Adrenal gland (tissue), 9 donors: ENCODE measurements at regions not wholly inside any gene's neighbourhood (a gene's known extent, or its start where the extent isn't known, plus 50 kb on each side); places are given as distances from the start of the nearest gene placed in this dataset.

Experiments
- DNase-seq, 7 donors: peaks; one replicate each; pipeline ENCODE4 v3.0.0-alpha.2; 2019 to 2020
- H3K27ac ChIP-seq, 5 donors: fragments of 200-600 bp; sonication (generic) in 4 of 5; 1 replicate in 3 of 5; 2 replicates in 2 of 5; pipeline versions ENCODE4 v1.5.1 to v1.8.0; 2016 to 2020; ENCODE audit warnings: mild to moderate bottlenecking in 1 of 5
- H3K27me3 ChIP-seq: fragments of 200-600 bp; 2 replicates; pipeline ENCODE4 v1.8.0; 2021
- H3K36me3 ChIP-seq, 2 donors: fragments of 200-600 bp; replicated peaks in 1 of 2; 1 replicate in 1 of 2; 2 replicates in 1 of 2; pipeline versions ENCODE4 v1.5.1 to v1.8.0; 2018 to 2022
- H3K4me1 ChIP-seq, 2 donors: fragments of 200-600 bp; replicated peaks in 1 of 2; 1 replicate in 1 of 2; 2 replicates in 1 of 2; pipeline versions ENCODE4 v1.5.1 to v1.8.0; 2018 to 2021
- H3K4me3 ChIP-seq, 4 donors: fragments of 200-600 bp; sonication (generic) in 3 of 4; one replicate each; pipeline ENCODE4 v1.5.1; 2016 to 2018
- H3K9me3 ChIP-seq, 3 donors: fragments of 200-600 bp; sonication (generic) in 1 of 3; replicated peaks in 1 of 3; 1 replicate in 2 of 3; 2 replicates in 1 of 3; pipeline versions ENCODE4 v1.5.1 to v1.8.0; 2016 to 2021
- CTCF ChIP-seq, 6 experiments: fragments of 450-650 bp in 4 of 6; fragments of 200-600 bp in 2 of 6; sonication (generic) in 1 of 6; IDR thresholded peaks; 1 replicate in 5 of 6; 2 replicates in 1 of 6; pipeline versions ENCODE4 v1.5.1 to v1.8.0; 2016 to 2021; ENCODE audit warnings: antibody characterized with exemption in 6 of 6, mild to moderate bottlenecking in 2 of 6, moderate library complexity in 1 of 6
- POLR2A ChIP-seq, 2 donors: fragments of 450-650 bp; IDR thresholded peaks; one replicate each; pipeline ENCODE4 v1.6.1; 2017; ENCODE audit warnings: antibody characterized with exemption in 2 of 2, mild to moderate bottlenecking in 2 of 2, moderate library complexity in 1 of 2
- WGBS, 4 donors: extraction: QIAGEN DNeasy Blood & Tissue Kit in 2 of 4; methylation state at CpG; one replicate each; pipeline versions ENCODE4 v1.1.5 to v1.1.7; 2013 to 2017; 5-methylcytosine and 5-hydroxymethylcytosine counted together
- intact Hi-C, 2 donors: fragments of 100-400 bp; cut with DNase I; formaldehyde crosslinking; loops; one replicate each; pipeline versions ENCODE4 v1.14.1 to v1.15.0; 2022 to 2023
- donor health status: healthy with polysubstance abuse.
- donor health status: Bipolar disorder and iron deficiency.
- donor health status: DM: yes; HTN: yes; CAD: no.
- donor health status: DM: no; HTN: no; CAD: no.
- donor health status: DM: no; HTN: no; CAD: no.

- no peaks in the 10 kb centered on the region for H3K4me1 ChIP-seq
- WGBS, 4 donors: 65 to 86% (median 78%) methylated on average over 1 of the region's 1 CpG
- no peaks in the 10 kb centered on the region for H3K9me3 ChIP-seq
- TF ChIP-seq POLR2A (IDR thresholded peaks at IDR 0.05): no peak
- TF ChIP-seq CTCF (IDR thresholded peaks at IDR 0.05): no peak
- DNase-seq: no peak
- no peaks in the 10 kb centered on the region for H3K36me3 ChIP-seq
- no peak overlapping the region for H3K27ac ChIP-seq
- no peaks in the 10 kb centered on the region for H3K27me3 ChIP-seq
- intact Hi-C loops: no loop called here
- H3K4me3 ChIP-seq: no peak overlapping the region
Measured at GRCh38 chr12:24075650-24076049, 126.2 kb upstream of the SOX5 start.

GRCh38 chr12:24073170-24073810, 123.8 kb upstream of the SOX5 start:
- DNase-seq: no peak
- no peaks in the 10 kb centered on the region for H3K27me3 ChIP-seq
- no peaks in the 10 kb centered on the region for H3K36me3 ChIP-seq
- TF ChIP-seq POLR2A (IDR thresholded peaks at IDR 0.05) (no peak), CTCF (IDR thresholded peaks at IDR 0.05) (no peak)
- H3K4me3 ChIP-seq: no peak overlapping the region
- intact Hi-C loops: no loop called here
- H3K27ac ChIP-seq: no peak overlapping the region
- H3K4me1 ChIP-seq: no peaks in the 10 kb centered on the region
- no peaks in the 10 kb centered on the region for H3K9me3 ChIP-seq
- 52 to 70% (median 64%) methylated on average over 3 of the region's 3 CpGs for WGBS, 4 donors

- Histone ChIP-seq H3K27me3 (no peaks in the 10 kb centered on the region), H3K27ac (no peak overlapping the region), H3K4me3 (no peak overlapping the region), H3K36me3 (no peaks in the 10 kb centered on the region), H3K9me3 (no peaks in the 10 kb centered on the region), H3K4me1 (no peaks in the 10 kb centered on the region)
- no peak for DNase-seq
- TF ChIP-seq POLR2A (IDR thresholded peaks at IDR 0.05) (no peak), CTCF (IDR thresholded peaks at IDR 0.05) (no peak)
- 68 to 81% (median 75%) methylated on average over 1 of the region's 1 CpG for WGBS, 4 donors
- intact Hi-C loops: no loop called here
Measured at GRCh38 chr12:24072302-24072701, 122.8 kb upstream of the SOX5 start.

- Histone ChIP-seq H3K4me1 (no peaks in the 10 kb centered on the region), H3K27me3 (no peaks in the 10 kb centered on the region), H3K9me3 (no peaks in the 10 kb centered on the region), H3K36me3 (no peaks in the 10 kb centered on the region), H3K27ac (no peak overlapping the region), H3K4me3 (no peak overlapping the region)
- intact Hi-C loops: no loop called here
- no peak for DNase-seq
- TF ChIP-seq CTCF (IDR thresholded peaks at IDR 0.05): no peak
- TF ChIP-seq POLR2A (IDR thresholded peaks at IDR 0.05): no peak
- WGBS, 4 donors: 64 to 75% (median 72%) methylated on average over 1 of the region's 1 CpG
Measured at GRCh38 chr12:24071842-24072241, 122.4 kb upstream of the SOX5 start.
